ENCODE measurements at regions not wholly inside any gene's neighbourhood (a gene's known extent, or its start where the extent isn't known, plus 50 kb on each side); places are given as distances from the start of the nearest gene placed in this dataset.

GRCh38 chr17:72315122-72315913 lies 194.5 kb downstream of the SOX9 start:
- TF ChIP-seq CTCF (IDR thresholded peaks at IDR 0.05) (no peak), POLR2A (IDR thresholded peaks at IDR 0.05) (no peak)

Measured in thyroid gland (tissue), 4 donors.